ENCODE measurements at regions not wholly inside any gene's neighbourhood (a gene's known extent, or its start where the extent isn't known, plus 50 kb on each side); places are given as distances from the start of the nearest gene placed in this dataset.

DNA sequence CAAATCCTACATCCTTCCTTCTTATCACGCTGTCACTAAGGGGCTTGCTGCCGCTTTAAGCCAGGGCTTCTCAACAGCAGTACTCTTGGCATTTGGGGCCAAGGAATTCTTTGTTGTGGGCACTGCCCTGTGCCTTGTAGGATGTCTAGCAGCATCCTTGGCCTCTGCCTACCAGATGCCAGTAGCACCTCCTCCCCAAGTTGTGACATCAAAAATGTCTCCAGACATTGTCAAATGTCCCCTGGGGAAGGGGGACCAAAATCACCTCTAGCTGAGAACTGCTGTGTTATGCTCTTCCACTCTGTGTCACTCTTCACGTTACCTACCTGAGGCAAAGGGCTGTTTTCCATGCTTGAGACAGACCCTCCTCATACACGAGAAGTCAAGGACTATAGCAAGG is 400.3 kb upstream of the POU3F1 start:
- no peak for TF ChIP-seq EZH2 (IDR thresholded peaks at IDR 0.05; ENCODE audit: low read depth)
- TF ChIP-seq, protein P1, sequence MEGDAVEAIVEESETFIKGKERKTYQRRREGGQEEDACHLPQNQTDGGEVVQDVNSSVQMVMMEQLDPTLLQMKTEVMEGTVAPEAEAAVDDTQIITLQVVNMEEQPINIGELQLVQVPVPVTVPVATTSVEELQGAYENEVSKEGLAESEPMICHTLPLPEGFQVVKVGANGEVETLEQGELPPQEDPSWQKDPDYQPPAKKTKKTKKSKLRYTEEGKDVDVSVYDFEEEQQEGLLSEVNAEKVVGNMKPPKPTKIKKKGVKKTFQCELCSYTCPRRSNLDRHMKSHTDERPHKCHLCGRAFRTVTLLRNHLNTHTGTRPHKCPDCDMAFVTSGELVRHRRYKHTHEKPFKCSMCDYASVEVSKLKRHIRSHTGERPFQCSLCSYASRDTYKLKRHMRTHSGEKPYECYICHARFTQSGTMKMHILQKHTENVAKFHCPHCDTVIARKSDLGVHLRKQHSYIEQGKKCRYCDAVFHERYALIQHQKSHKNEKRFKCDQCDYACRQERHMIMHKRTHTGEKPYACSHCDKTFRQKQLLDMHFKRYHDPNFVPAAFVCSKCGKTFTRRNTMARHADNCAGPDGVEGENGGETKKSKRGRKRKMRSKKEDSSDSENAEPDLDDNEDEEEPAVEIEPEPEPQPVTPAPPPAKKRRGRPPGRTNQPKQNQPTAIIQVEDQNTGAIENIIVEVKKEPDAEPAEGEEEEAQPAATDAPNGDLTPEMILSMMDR (conservative IDR thresholded peaks at IDR 0.05), result no peak

DNA sequence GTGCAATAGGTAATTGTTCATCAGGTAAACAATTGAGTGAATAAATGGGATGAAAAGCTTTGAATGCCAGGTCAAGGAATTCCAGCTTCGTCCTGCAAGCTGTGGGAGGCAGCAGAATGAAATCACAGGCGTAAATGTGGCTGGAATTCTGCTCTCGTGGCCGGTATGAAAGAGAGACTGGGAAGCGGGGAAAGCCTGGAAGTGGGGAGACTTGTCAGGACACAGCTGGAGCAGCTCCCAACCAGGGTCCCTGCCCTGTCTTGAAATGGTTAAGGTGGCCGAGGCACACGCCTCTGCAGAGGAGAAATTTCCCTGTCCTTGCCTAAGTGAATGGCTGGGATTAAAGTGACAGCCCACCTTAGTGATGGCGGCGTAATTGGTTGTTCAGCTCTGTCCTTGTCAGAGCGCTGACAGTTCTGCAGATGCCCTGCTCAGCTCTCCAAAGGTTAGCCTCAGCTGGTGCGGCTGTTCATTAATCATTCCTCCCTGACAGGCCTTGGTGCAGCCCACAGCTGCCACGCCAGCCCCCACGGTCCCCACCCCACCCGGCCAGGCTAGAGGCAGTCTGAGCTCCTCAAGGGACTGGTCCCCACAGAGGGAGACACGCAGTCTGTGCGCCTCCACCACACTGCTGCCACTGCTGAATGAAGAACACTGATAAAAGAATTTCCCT is 398.3 kb upstream of the POU3F1 start:
- no TSS peak for BruUV-seq (replicated peaks)
- Histone ChIP-seq H3K9me3 (ENCODE audit: insufficient read depth, low read depth) (no peaks in the 10 kb centered on the region), H2AFZ (no peak overlapping the region), H3K79me2 (ENCODE audit: low read depth) (no peaks in the 10 kb centered on the region), H4K20me1 (ENCODE audit: insufficient read depth) (no peaks in the 10 kb centered on the region), H3K27ac (no peak overlapping the region), H3K4me2 (no peak overlapping the region), H3K4me1 (replicated peaks; ENCODE audit: insufficient read depth) (no peaks in the 10 kb centered on the region), H3K9me2 (ENCODE audit: insufficient read depth) (no peaks in the 10 kb centered on the region), H3K27me3 (ENCODE audit: insufficient read depth, low read depth) (peaks cover 71% of the 10 kb centered on the region), H3K36me3 (ENCODE audit: low read depth) (no peaks in the 10 kb centered on the region), H3F3A (ENCODE audit: insufficient read depth, low read depth) (no peaks in the 10 kb centered on the region), H3K4me3 (no peak overlapping the region)
- CTCF ChIA-PET, result no interaction called here
- DNase-seq, result no peak
- intact Hi-C loops (cut with micrococcal nuclease; ENCODE audit: unreplicated experiment), result no loop called here
- POLR2A ChIA-PET (ENCODE audit: unreplicated experiment), result no interaction called here
- TF ChIP-seq EZH2 (IDR thresholded peaks at IDR 0.05; ENCODE audit: low read depth), result no peak
- TF ChIP-seq, protein P1 (conservative IDR thresholded peaks at IDR 0.05), result no peak

More for the DNA sequence above, 400.3 kb upstream of the POU3F1 start:
- H4K20me1 ChIP-seq (ENCODE audit: insufficient read depth), result no peaks in the 10 kb centered on the region
- no peak overlapping the region for H3K4me2 ChIP-seq
- H3K4me1 ChIP-seq (replicated peaks; ENCODE audit: insufficient read depth), result no peaks in the 10 kb centered on the region
- H3F3A ChIP-seq (ENCODE audit: insufficient read depth, low read depth), result no peaks in the 10 kb centered on the region
- H3K9me3 ChIP-seq (ENCODE audit: insufficient read depth, low read depth), result no peaks in the 10 kb centered on the region
- H3K36me3 ChIP-seq (ENCODE audit: low read depth), result no peaks in the 10 kb centered on the region
- intact Hi-C loops (cut with micrococcal nuclease; ENCODE audit: unreplicated experiment), result no loop called here
- CTCF ChIA-PET, result no interaction called here
- peaks cover 90% of the 10 kb centered on the region for H3K27me3 ChIP-seq (ENCODE audit: insufficient read depth, low read depth)
- no peak overlapping the region for H3K27ac ChIP-seq
- no TSS peak for BruUV-seq (replicated peaks)
- POLR2A ChIA-PET (ENCODE audit: unreplicated experiment), result no interaction called here
- no peaks in the 10 kb centered on the region for H3K79me2 ChIP-seq (ENCODE audit: low read depth)
- no peak overlapping the region for H2AFZ ChIP-seq
- no peak for DNase-seq
- no peaks in the 10 kb centered on the region for H3K9me2 ChIP-seq (ENCODE audit: insufficient read depth)
- no peak overlapping the region for H3K4me3 ChIP-seq

DNA sequence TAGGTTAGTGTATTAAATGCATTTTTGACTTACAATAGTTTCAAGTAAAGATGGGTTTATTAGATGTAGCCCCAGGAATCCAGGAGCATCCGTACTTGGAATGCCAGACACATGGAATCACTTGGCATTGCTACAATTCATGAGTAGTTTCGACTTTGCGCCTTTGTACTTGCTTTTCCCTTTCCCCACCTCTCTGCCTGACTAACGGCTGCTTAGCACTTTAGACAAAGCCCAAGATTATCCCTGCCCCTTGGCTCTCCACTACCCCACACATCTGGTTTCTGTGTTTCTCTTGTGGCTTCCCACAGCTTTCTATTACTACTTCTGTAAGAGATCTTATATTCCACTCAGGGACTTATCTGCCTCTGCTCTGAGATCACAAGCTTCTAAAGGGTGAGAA is 397.7 kb upstream of the POU3F1 start:
- Histone ChIP-seq H3K27ac (no peak overlapping the region), H2AFZ (no peak overlapping the region), H3K9me3 (ENCODE audit: insufficient read depth, low read depth) (no peaks in the 10 kb centered on the region), H4K20me1 (ENCODE audit: insufficient read depth) (no peaks in the 10 kb centered on the region), H3K27me3 (ENCODE audit: insufficient read depth, low read depth) (peaks cover 65% of the 10 kb centered on the region), H3K36me3 (ENCODE audit: low read depth) (no peaks in the 10 kb centered on the region), H3K4me1 (replicated peaks; ENCODE audit: insufficient read depth) (no peaks in the 10 kb centered on the region), H3F3A (ENCODE audit: insufficient read depth, low read depth) (no peaks in the 10 kb centered on the region), H3K4me3 (no peak overlapping the region), H3K9me2 (ENCODE audit: insufficient read depth) (no peaks in the 10 kb centered on the region), H3K79me2 (ENCODE audit: low read depth) (no peaks in the 10 kb centered on the region), H3K4me2 (no peak overlapping the region)
- no TSS peak for BruUV-seq (replicated peaks)
- ChIA-PET POLR2A (ENCODE audit: unreplicated experiment) (no interaction called here), CTCF (no interaction called here)
- DNase-seq, result no peak
- intact Hi-C loops (cut with micrococcal nuclease; ENCODE audit: unreplicated experiment), result no loop called here
- TF ChIP-seq, protein P1 (conservative IDR thresholded peaks at IDR 0.05), result no peak
- no peak for TF ChIP-seq EZH2 (IDR thresholded peaks at IDR 0.05; ENCODE audit: low read depth)

Measured in PC-9 (cell line).